Neural cell (in vitro differentiated cells): ENCODE measurements at regions not wholly inside any gene's neighbourhood (a gene's known extent, or its start where the extent isn't known, plus 50 kb on each side); places are given as distances from the start of the nearest gene placed in this dataset.
A peak's percentile ranks its signal among the peaks of the same experiment; 100 is the strongest.

Experiments used
- H2AFZ ChIP-seq: fragments of 200-600, 300-800 bp; sonication (generic), shearing (Covaris generic); 2 replicates; pipeline ENCODE4 v1.6.0; 2014; ENCODE audit warnings: low read depth, mild to moderate bottlenecking, antibody characterized with exemption, low read length, moderate library complexity
- H3F3A ChIP-seq: fragments of 200-600 bp; shearing (Covaris generic); 2 replicates; pipeline ENCODE4 v1.6.1; 2016; ENCODE audit warnings: mild to moderate bottlenecking, moderate library complexity, mixed read lengths, antibody characterized with exemption, low read length; ENCODE audit not compliant: insufficient read depth, poor library complexity, severe bottlenecking
- H3K27ac ChIP-seq: fragments of 200-600, 300-800 bp; sonication (generic), shearing (Covaris generic); 2 replicates; pipeline ENCODE4 v1.5.1; 2014; ENCODE audit warnings: mild to moderate bottlenecking, low read length, moderate library complexity
- H3K27me3 ChIP-seq: fragments of 300-800, 200-600 bp; sonication (generic), shearing (Covaris generic); 2 replicates; pipeline ENCODE4 v1.6.0; 2014; ENCODE audit warnings: mild to moderate bottlenecking, low read depth, low read length, moderate library complexity; ENCODE audit not compliant: insufficient read depth
- H3K36me3 ChIP-seq: fragments of 300-800, 200-600 bp; sonication (generic), shearing (Covaris generic); 2 replicates; pipeline ENCODE4 v1.5.1; 2014; ENCODE audit warnings: mild to moderate bottlenecking, antibody characterized with exemption, low read length, moderate library complexity; ENCODE audit not compliant: insufficient read depth
- H3K4me2 ChIP-seq: fragments of 300-800, 200-600 bp; sonication (generic), shearing (Covaris generic); 2 replicates; pipeline ENCODE4 v1.6.0; 2014; ENCODE audit warnings: mild to moderate bottlenecking, low read length
- H3K4me3 ChIP-seq: fragments of 300-800, 200-600 bp; sonication (generic), shearing (Covaris generic); 2 replicates; pipeline ENCODE4 v1.5.1; 2014; ENCODE audit warnings: mild to moderate bottlenecking, low read length, moderate library complexity
- H3K79me2 ChIP-seq: fragments of 200-600 bp; shearing (Covaris generic); replicated peaks from 2 replicates; pipeline ENCODE4 v1.6.0; 2014; ENCODE audit warnings: mild to moderate bottlenecking, low read length, moderate library complexity; ENCODE audit not compliant: insufficient read depth
- H3K9ac ChIP-seq: fragments of 300-800, 200-600 bp; sonication (generic), shearing (Covaris generic); 2 replicates; pipeline ENCODE4 v1.6.1; 2016; ENCODE audit warnings: mild to moderate bottlenecking, low read length, mixed read lengths
- H3K9me2 ChIP-seq: fragments of 200-600 bp; shearing (Covaris generic); 2 replicates; pipeline ENCODE4 v1.6.1; 2016; ENCODE audit warnings: mild to moderate bottlenecking, low read length, mixed read lengths; ENCODE audit not compliant: insufficient read depth
- H3K9me3 ChIP-seq: fragments of 200-600, 300-800 bp; sonication (generic), shearing (Covaris generic); 2 replicates; pipeline ENCODE4 v1.6.1; 2016; ENCODE audit warnings: mild to moderate bottlenecking, mixed run types, low read length, moderate library complexity, mixed read lengths
- H4K20me1 ChIP-seq: fragments of 200-600 bp; shearing (Covaris generic); 2 replicates; pipeline ENCODE4 v1.6.1; 2016; ENCODE audit warnings: mild to moderate bottlenecking, mixed run types; ENCODE audit not compliant: insufficient read depth
- EP300 ChIP-seq: fragments of 450-650 bp; conservative IDR thresholded peaks from 2 replicates; pipeline ENCODE4 v1.6.1; 2014; ENCODE audit warnings: antibody characterized with exemption, mild to moderate bottlenecking, moderate library complexity; ENCODE audit not compliant: poor library complexity, severe bottlenecking
- EZH2 ChIP-seq: fragments of 200-600, 300-800 bp; shearing (Covaris generic), sonication (generic); IDR thresholded peaks from 2 replicates; pipeline ENCODE4 v1.6.1; 2014; ENCODE audit warnings: antibody characterized with exemption, low read length, borderline replicate concordance, mild to moderate bottlenecking; ENCODE audit not compliant: insufficient read depth, poor library complexity, severe bottlenecking
- MXI1 ChIP-seq: fragments of 450-650 bp; conservative IDR thresholded peaks from 2 replicates; pipeline ENCODE4 v1.6.1; 2014; ENCODE audit warnings: antibody characterized with exemption, mild to moderate bottlenecking; ENCODE audit not compliant: poor library complexity, severe bottlenecking
- POLR2AphosphoS5 ChIP-seq: IDR thresholded peaks from 2 replicates; pipeline ENCODE4 v1.6.1; 2012
- RAD21 ChIP-seq: fragments of 450-650 bp; conservative IDR thresholded peaks from 2 replicates; pipeline ENCODE4 v1.6.1; 2014; ENCODE audit warnings: antibody characterized with exemption, mild to moderate bottlenecking, moderate library complexity
- SMC3 ChIP-seq: fragments of 450-650 bp; conservative IDR thresholded peaks from 2 replicates; pipeline ENCODE4 v1.6.1; 2014; ENCODE audit warnings: antibody characterized with exemption, mild to moderate bottlenecking, moderate library complexity; ENCODE audit not compliant: poor library complexity
- TAF1 ChIP-seq: IDR thresholded peaks from 2 replicates; pipeline ENCODE4 v1.6.1; 2012; ENCODE audit warnings: low read depth
- TF ChIP-seq, protein P1 (sequence below): IDR thresholded peaks from 2 replicates; pipeline ENCODE4 v1.6.1; 2012; ENCODE audit warnings: borderline replicate concordance
- TF ChIP-seq, protein P2 (sequence below): fragments of 450-650 bp; IDR thresholded peaks from 2 replicates; pipeline ENCODE4 v1.5.1; 2014; ENCODE audit warnings: antibody characterized with exemption, mild to moderate bottlenecking, moderate library complexity; ENCODE audit not compliant: poor library complexity, severe bottlenecking

DNA sequence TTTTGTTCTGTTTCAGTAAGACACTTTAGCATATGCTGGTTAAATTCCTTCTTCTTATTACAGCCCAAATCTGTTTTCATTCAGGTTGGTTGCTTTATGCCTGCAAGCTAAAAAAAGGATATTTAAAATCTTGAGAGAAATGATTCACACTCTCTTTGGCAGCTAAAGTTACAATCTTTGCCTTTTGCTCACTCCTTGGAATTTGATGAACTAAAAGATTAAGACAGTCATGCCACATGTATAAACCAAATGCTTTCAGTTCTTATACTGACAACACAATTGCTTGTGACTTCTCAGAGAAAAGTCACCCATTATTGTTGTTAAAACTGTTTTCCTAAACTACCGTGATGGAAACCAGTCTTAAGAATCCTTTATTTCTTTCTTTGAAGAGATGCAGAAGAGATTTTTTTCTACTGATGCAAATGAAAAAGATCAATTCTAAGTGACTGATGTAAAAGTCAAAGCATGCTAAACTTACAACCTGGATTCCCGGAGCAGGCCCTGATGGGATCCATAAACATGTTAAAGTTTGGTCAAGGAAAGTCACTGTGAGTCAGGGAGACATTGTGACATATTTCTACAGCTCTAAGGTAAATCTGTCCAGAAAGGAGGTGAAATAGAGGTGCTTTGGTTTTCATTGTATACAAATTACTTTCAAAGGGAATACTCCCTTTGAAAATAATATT is 144.2 kb upstream of the CDH10 start:
- H3F3A ChIP-seq, result no peaks in the 10 kb centered on the region
- H3K9me2 ChIP-seq, result no peaks in the 10 kb centered on the region
- H3K9me3 ChIP-seq, result no peaks in the 10 kb centered on the region
- H3K27me3 ChIP-seq, result no peaks in the 10 kb centered on the region
- H3K9ac ChIP-seq, result no peak overlapping the region
- H3K27ac ChIP-seq, result no peak overlapping the region
- TF ChIP-seq SMC3 (no peak), EP300 (peak; percentile 44)
- TF ChIP-seq, protein P1, sequence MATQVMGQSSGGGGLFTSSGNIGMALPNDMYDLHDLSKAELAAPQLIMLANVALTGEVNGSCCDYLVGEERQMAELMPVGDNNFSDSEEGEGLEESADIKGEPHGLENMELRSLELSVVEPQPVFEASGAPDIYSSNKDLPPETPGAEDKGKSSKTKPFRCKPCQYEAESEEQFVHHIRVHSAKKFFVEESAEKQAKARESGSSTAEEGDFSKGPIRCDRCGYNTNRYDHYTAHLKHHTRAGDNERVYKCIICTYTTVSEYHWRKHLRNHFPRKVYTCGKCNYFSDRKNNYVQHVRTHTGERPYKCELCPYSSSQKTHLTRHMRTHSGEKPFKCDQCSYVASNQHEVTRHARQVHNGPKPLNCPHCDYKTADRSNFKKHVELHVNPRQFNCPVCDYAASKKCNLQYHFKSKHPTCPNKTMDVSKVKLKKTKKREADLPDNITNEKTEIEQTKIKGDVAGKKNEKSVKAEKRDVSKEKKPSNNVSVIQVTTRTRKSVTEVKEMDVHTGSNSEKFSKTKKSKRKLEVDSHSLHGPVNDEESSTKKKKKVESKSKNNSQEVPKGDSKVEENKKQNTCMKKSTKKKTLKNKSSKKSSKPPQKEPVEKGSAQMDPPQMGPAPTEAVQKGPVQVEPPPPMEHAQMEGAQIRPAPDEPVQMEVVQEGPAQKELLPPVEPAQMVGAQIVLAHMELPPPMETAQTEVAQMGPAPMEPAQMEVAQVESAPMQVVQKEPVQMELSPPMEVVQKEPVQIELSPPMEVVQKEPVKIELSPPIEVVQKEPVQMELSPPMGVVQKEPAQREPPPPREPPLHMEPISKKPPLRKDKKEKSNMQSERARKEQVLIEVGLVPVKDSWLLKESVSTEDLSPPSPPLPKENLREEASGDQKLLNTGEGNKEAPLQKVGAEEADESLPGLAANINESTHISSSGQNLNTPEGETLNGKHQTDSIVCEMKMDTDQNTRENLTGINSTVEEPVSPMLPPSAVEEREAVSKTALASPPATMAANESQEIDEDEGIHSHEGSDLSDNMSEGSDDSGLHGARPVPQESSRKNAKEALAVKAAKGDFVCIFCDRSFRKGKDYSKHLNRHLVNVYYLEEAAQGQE, result no peak
- H4K20me1 ChIP-seq, result no peaks in the 10 kb centered on the region
- H3K4me3 ChIP-seq, result no peak overlapping the region
- H3K36me3 ChIP-seq, result no peaks in the 10 kb centered on the region
- H3K79me2 ChIP-seq, result no peaks in the 10 kb centered on the region
- no peak overlapping the region for H2AFZ ChIP-seq
- H3K4me2 ChIP-seq, result no peak overlapping the region

DNA sequence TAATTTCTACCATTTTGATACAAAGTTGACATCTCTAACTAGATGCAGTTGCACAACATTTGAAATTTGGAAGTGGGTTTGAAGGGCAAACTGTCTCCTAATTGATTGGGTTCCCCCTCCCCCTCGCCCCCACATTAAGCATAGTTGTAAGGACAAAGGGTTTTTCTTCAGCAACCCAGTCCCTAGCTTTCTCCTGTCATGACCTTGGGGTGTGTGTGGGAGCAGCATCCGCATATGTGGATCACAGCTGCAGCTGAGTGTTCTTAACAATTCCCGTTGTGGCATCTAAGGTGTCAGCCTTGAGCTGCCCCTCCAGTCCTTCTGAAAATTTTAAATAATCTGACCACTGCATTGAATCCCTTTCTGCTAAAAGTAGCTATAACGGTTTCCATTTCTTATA is 141.3 kb upstream of the CDH10 start:
- no peaks in the 10 kb centered on the region for H3F3A ChIP-seq
- H3K9me3 ChIP-seq, result no peaks in the 10 kb centered on the region
- H3K36me3 ChIP-seq, result no peaks in the 10 kb centered on the region
- no peaks in the 10 kb centered on the region for H3K27me3 ChIP-seq
- H2AFZ ChIP-seq, result no peak overlapping the region
- H3K4me2 ChIP-seq, result no peak overlapping the region
- H3K4me3 ChIP-seq, result no peak overlapping the region
- H3K27ac ChIP-seq, result no peak overlapping the region
- H3K9me2 ChIP-seq, result no peaks in the 10 kb centered on the region
- TF ChIP-seq, protein P2, sequence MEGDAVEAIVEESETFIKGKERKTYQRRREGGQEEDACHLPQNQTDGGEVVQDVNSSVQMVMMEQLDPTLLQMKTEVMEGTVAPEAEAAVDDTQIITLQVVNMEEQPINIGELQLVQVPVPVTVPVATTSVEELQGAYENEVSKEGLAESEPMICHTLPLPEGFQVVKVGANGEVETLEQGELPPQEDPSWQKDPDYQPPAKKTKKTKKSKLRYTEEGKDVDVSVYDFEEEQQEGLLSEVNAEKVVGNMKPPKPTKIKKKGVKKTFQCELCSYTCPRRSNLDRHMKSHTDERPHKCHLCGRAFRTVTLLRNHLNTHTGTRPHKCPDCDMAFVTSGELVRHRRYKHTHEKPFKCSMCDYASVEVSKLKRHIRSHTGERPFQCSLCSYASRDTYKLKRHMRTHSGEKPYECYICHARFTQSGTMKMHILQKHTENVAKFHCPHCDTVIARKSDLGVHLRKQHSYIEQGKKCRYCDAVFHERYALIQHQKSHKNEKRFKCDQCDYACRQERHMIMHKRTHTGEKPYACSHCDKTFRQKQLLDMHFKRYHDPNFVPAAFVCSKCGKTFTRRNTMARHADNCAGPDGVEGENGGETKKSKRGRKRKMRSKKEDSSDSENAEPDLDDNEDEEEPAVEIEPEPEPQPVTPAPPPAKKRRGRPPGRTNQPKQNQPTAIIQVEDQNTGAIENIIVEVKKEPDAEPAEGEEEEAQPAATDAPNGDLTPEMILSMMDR, result no peak
- TF ChIP-seq SMC3 (no peak), EP300 (no peak), MXI1 (no peak), EZH2 (no peak), TAF1 (no peak), POLR2AphosphoS5 (no peak)
- no peaks in the 10 kb centered on the region for H4K20me1 ChIP-seq
- H3K79me2 ChIP-seq, result no peaks in the 10 kb centered on the region
- no peak overlapping the region for H3K9ac ChIP-seq

DNA sequence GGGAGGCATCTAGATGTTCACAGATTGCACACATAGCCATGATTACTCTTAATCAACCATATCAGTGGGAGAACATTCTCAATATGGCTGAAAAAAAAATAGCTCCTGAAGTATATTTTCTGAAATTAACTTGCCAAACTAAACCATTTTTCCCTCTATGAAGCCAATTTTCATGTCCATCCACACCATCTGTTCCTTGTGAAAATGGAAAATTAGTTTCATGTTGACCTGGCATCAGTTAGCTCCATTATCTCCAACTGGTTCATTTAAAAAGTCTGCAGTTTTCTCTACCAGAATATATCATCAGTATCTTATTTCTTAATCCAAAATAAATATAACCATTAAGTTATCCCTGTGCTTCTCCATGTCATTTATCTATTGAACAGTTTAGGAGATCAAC is 138.8 kb upstream of the CDH10 start:
- TF ChIP-seq RAD21, result no peak
- no peak for TF ChIP-seq TAF1
- no peak for TF ChIP-seq EP300
- TF ChIP-seq, protein P1, result no peak
- TF ChIP-seq POLR2AphosphoS5, result no peak
- no peak for TF ChIP-seq MXI1
- TF ChIP-seq, protein P2, result no peak
- TF ChIP-seq SMC3, result no peak
- no peak for TF ChIP-seq EZH2
- H3K4me3 ChIP-seq, result no peak overlapping the region
- H3K9me3 ChIP-seq, result no peaks in the 10 kb centered on the region
- no peaks in the 10 kb centered on the region for H3K79me2 ChIP-seq
- H3K4me2 ChIP-seq, result no peak overlapping the region
- H3F3A ChIP-seq, result no peaks in the 10 kb centered on the region
- no peak overlapping the region for H3K9ac ChIP-seq
- H3K9me2 ChIP-seq, result no peaks in the 10 kb centered on the region
- no peaks in the 10 kb centered on the region for H3K27me3 ChIP-seq
- H3K36me3 ChIP-seq, result no peaks in the 10 kb centered on the region
- H3K27ac ChIP-seq, result no peak overlapping the region
- no peaks in the 10 kb centered on the region for H4K20me1 ChIP-seq
- H2AFZ ChIP-seq, result no peak overlapping the region
